CD4-positive, alpha-beta T cell treated with Interleukin-17A for 1 hour (primary cell): ENCODE measurements at regions not wholly inside any gene's neighbourhood (a gene's known extent, or its start where the extent isn't known, plus 50 kb on each side); places are given as distances from the start of the nearest gene placed in this dataset.

Experiments
- DNase-seq: peaks from one replicate; pipeline ENCODE4 v3.0.0-alpha.2; 2020

GRCh38 chr18:78622907-78623541, 356.6 kb upstream of the SALL3 start:
- no peak for DNase-seq

DNA sequence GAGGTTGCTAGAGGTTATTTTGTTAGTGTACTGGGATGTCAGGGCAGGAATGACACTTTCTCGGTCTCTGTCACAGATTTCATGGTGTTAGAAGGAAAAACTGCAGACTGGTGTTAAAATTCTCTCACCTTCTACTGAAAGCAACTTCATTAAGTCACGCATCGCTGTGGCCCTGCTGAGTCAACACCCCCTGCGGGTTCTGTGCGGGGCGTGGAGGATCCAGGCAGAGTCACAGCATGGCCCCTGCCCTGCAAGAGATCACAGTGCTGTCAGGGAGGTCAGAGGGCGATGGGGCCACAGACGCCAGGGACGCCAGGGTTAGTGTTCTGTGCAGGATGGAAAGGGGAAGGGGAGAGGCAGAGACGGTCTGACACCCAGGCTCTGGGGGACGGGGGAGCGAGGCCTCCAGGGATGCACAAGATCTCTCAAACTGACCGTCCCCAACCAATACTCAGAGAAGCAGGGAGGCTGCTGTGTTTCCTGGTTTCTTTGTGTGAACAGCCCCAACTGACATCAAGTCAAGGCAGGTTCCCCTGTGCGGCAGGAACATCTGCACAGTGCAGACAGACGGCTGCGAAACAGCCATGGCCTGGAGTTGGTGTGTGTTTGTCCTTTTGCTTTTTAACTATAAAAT, 354.9 kb upstream of the SALL3 start:
- no peak for DNase-seq

DNA sequence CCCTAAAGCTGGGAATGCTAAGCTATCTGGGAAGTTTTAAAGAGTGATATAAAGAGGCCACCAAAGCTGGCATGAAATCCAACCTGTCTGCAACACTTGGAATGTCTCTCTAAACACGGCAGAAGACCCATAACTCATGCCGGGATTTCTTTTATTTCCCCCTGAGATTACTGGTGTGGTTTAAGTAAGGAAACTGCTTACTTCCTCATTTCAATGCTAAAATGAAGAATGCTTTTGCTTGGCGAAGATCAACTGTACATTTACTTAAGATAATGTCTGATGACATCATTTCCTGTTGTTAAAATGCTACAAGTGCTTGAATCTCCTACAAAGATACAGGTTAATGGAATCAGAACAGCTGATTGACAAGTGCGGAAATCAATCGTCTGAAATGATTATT, 353.8 kb upstream of the SALL3 start:
- DNase-seq, result no peak

GRCh38 chr18:78627551-78628346, 351.9 kb upstream of the SALL3 start:
- DNase-seq, result no peak

DNA sequence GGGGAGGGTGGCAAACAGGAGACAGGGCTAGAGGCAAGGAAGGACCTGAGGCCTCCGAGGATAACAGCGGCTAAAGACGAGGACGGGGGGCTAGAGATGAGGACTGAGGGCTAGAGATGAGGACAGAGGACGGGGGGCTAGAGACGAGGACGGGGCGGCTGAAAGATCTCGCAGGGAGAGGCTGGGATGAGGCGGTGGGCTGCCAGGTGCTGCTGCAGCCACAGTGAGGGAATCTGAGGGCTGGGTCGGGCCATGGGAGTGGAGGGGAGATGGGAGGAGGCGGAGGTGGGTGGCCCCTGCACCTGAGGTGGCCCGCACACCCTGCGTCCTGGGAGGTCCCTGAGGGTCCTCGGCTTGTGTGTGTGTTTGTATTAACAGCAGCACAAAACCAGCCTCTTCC, 350.2 kb upstream of the SALL3 start:
- no peak for DNase-seq

GRCh38 chr18:78630356-78630755, 349.3 kb upstream of the SALL3 start:
- no peak for DNase-seq

GRCh38 chr18:78630981-78631510, 348.6 kb upstream of the SALL3 start:
- no peak for DNase-seq

- no peak for DNase-seq
Observed at GRCh38 chr18:78632111-78632541, 347.5 kb upstream of the SALL3 start.

GRCh38 chr18:78634061-78634696, 345.4 kb upstream of the SALL3 start:
- no peak for DNase-seq

- no peak for DNase-seq
Observed at GRCh38 chr18:78635093-78635800, 344.4 kb upstream of the SALL3 start.

DNA sequence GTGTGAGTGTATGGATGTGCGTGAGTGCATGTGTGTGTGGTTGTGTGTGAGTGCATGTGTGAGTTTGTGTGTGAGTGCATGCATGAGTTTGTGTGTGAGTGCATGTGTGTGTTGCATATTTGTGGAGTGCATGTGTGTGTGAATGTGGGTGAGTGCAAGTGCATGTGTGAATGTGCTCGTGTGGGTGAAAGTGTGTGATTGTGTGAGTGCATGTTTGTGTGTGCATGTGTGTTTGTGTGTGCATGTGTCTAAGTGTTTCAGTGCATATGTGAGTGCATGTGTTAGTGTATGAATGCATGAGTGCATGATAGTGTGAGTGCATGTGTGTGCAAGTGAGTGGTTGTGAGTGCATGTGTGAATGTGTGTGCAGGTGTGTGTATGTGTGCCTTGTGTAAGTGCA, 343.4 kb upstream of the SALL3 start:
- DNase-seq, result no peak

- no peak for DNase-seq
Observed at GRCh38 chr18:78637442-78638402, 341.9 kb upstream of the SALL3 start.

DNA sequence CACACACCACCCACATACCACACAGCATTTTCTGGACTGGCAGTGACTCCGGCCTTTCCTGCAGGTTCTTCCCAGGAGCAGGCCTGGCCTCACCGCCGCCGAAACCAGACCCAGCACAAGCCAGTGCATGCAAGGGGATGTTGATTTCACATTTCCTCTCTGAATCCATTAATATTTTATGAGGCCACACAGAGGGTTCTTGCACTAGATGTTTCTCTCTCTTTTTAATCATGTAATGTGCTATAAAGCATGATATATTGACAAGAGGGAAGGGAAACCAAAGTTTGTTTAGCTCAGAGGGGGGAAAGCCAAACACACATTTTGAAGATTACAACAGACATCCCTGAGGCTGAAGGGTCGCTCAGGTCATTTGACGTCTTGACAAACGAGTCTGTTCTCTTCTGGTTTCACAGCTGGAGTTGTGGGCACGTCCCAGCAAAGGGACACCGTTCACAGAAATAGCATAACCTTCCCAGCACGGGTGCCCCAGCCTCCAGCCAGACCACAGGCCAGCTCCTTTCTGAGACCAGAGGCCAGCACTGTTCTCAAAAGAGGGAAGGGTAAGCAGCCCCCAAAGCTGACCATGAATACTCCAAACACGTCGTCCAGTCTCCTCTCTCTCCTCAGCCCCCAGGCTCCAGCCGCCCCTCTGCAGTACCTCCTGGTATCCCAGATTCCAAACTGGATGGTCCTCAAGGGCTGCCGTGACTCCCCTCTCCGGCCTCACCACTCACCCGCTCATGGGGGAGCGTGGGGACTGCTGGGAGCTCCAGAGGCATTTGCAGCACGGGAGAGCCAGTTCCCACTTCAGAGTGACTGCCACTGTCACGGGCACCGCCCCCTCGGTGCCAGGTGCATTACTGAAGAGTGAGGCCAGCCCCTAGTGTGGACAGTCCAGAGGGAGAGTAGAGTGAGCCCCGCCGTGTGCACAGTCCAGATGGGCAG, 340.3 kb upstream of the SALL3 start:
- no peak for DNase-seq

- DNase-seq, result no peak
Observed at GRCh38 chr18:78640246-78640995, 339.2 kb upstream of the SALL3 start.

DNA sequence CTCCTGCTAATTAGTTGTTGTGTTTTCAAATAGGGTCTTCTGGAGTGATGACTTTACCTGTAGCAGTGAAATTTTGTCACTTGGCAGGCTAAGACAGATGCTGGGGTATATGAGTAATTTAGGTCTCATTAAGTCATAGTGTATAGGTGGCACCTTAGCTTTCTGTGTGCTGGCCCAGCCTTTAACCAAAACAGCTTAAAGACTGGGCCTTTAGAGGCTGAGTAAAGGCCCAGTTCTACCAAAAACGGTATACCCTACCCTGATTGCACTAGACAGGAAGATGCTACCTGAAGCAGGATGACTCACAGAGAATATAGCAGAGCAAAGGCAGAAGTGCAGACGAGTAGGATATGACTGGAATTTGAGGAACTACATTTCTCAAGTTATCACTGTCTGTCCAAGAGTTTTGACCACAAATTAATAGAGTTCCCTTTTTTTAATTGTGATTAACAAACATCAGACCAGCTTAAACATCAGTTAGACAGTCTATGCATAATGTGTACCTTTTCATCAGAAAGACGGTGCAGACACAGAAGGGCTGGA, 337.9 kb upstream of the SALL3 start:
- no peak for DNase-seq

GRCh38 chr18:78642296-78642951, 337.2 kb upstream of the SALL3 start:
- DNase-seq, result no peak

DNA sequence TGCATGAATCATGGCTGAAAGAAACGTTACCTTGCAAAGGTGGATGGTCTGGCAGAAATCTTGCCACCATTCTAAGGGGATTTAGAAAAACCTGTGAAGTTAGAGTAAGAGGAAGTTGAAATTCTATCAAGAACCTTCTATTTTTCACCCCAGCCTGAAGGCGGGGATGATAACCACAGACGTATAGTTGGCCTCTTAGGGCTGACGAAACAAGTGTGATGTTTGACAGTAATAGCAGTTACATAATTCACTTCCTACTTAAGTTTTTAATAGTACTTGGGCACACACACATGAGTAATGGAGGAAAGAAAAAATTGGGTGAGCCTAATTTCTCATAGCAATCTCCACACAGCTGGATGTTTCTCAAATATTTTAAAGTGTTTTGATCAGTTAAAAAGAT, 336.6 kb upstream of the SALL3 start:
- peak; percentile 46 for DNase-seq

DNA sequence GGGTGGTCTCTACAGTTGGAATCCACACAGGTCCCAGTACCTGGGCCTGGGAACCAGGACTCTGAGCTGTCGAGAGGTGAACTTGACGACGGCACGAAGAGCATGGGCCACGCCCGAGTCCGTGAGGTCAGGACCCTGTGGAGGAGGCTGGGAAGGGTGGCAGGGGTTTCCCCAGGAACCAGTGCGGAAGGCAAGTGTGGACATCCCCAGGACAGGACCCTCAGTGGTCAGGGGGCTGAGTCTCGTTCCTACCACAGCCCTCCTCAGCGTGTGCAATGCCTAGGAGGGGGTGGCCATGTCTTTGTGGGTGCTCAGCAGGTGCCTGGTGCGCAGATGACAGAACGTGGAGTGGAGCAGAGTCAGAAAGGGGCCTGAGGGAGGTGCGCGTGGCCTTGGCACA, 335.6 kb upstream of the SALL3 start:
- DNase-seq, result no peak

- no peak for DNase-seq
Observed at GRCh38 chr18:78645216-78645615, 334.4 kb upstream of the SALL3 start.
